HG03520 (cell line): ENCODE measurements at regions not wholly inside any gene's neighbourhood (a gene's known extent, or its start where the extent isn't known, plus 50 kb on each side); places are given as distances from the start of the nearest gene placed in this dataset.
"Not testable (repeated sequence)": the region's sequence is repeated elsewhere in the genome, so short reads cannot be mapped to it uniquely, and the experiment has no call there.

Source experiments
- ATAC-seq: cut with Tn5 transposase; IDR thresholded peaks from one replicate; pipeline ENCODE4 v1.9.1; 2021; ENCODE audit warnings: mild to moderate bottlenecking, moderate library complexity; ENCODE audit not compliant: unreplicated experiment

GRCh38 chr2:58730764-58731487 is 489.8 kb upstream of the FANCL start:
- no peak for ATAC-seq

DNA sequence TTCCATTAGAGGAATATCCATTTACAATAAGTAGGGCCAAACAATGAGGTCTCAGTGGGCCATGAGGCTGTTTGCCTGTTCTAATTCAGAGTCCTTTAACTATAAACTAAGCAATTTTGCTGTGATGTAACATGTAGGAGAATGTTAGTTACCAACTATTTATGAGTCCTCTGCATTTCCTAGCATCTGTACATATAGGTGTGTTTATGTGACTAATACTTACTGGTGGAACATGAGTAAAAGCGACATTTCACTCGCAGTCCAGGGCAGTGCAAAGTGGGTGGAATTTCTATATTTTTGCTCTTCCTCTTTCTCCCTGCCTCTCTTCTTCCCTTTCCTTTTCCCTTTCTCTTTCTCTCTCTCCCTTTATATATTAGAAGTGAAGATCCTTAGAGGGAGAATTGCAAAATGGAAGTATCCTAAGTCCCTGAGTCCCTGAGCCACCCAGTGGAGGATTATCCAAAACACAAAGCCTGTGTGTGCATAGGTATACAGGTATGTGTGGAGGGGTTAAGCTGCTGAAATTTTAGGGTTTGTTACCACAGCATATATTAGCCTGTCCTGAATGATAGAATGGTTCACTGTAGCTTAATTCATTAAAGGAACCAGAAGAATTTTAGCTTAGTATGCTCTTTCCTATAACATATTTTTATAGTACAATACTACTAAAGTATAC is 487.0 kb upstream of the FANCL start:
- no peak for ATAC-seq

DNA sequence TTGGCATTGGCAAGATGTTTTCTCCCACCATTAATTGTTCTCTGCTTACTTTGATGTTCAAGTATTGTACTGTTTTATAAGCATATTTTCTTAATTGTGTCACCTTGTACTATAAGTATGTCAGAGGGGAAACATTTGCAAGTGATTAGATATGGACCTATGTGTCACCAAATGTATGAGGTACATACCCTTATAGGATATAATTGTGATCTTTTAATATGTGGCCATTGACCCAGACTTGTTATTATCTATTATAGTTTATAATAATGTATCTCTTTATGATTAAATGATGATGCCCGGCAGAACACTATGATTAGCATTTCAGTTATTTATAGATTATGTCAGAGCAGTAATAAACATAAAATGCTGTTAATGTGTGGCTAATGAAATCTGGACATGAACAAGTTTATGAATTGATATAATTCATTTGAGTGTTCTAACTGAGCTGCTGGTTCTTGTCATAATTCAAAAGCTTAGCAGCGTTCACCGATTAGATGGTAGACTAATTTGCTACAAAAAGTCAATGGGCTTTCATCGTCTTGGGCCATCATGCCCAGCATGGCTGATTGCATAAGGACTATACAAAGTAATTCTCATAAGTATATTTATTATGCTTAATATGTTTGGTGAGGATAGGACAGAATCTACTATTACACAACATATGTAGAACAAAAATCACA is 480.9 kb upstream of the FANCL start:
- no peak for ATAC-seq

- ATAC-seq, result no peak
Measured at GRCh38 chr2:58720770-58721697, 479.9 kb upstream of the FANCL start.

DNA sequence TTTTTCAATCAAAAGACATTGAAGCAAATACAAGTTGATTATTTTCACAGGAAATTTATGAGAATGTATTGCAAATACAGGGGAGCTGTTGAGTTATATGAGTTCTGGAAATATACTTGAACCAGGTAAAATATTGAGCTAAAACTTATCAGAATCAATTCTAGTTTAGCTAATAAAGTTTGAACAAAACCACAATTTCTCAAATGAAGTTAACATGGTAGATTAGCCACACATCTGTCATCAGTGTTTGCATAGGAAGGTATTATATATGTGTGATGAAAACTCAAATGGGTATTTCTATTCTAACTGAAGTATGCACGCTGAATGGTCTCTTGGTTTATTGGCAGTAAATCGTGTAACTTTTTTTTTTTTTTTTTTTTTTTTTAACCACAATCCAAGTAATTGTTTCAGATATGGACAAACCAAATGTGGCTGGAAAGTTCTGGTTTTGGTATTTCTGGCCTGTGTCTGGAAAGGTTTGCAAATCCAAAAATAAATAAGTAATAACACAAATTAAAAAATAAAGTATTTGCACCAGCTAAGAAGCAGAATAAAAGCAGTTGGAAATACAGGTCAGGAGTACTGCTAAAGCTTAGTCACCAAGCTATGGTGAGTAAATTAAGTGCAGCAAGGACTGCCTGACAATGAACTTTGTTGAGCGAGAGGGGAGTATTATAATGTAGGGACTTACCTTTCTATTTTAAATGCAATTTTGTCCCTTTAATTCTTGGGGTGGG is 479.1 kb upstream of the FANCL start:
- ATAC-seq, result no peak

DNA sequence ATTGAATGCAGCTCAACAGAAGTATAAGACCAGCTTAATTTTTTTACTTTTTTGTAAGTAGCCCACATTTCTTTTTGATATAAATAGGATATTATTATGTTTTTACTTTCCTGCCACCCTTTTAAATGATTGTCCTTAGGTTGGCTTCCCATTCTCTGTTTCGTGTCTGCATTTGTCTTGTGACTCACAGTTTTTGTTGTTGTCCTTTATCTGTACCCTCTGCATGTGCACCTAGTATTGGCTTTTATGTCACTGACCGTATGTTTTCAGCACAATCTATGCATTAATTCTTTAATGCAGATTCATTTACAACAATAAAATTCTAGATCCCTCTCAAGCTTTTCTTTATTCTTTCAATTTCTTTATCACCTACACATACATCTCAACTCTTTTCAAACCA is 474.2 kb upstream of the FANCL start:
- ATAC-seq, result no peak

GRCh38 chr2:58714238-58714637 is 473.1 kb upstream of the FANCL start:
- no peak for ATAC-seq

GRCh38 chr2:58710795-58711279 is 469.7 kb upstream of the FANCL start:
- no peak for ATAC-seq

GRCh38 chr2:58709687-58710354 is 468.7 kb upstream of the FANCL start:
- no peak for ATAC-seq

DNA sequence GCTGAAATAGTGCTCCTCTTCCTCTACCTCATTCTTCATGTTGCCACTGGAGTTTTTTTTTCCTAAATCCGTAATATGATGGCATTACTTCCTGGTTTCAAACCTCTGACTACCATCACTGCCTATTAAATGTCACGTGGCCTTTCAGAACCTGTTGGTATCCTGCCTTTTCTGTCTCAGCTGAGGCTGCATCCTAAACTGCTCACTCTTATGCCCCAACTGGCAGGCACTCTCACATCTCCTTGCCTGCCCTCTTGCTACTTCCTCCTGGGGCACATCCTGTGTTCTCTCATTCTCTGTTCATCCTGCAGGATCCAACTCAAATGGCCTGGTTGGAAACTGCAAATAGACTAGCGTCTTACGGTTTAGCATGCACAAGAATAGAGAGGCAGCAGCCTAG is 468.1 kb upstream of the FANCL start:
- ATAC-seq, result no peak

- no peak for ATAC-seq
Measured at GRCh38 chr2:58708565-58708964, 467.4 kb upstream of the FANCL start.

GRCh38 chr2:58702302-58702885 is 461.3 kb upstream of the FANCL start:
- no peak for ATAC-seq

- ATAC-seq, result peak; percentile 67
Measured at GRCh38 chr2:58701688-58702301, 460.7 kb upstream of the FANCL start.

DNA sequence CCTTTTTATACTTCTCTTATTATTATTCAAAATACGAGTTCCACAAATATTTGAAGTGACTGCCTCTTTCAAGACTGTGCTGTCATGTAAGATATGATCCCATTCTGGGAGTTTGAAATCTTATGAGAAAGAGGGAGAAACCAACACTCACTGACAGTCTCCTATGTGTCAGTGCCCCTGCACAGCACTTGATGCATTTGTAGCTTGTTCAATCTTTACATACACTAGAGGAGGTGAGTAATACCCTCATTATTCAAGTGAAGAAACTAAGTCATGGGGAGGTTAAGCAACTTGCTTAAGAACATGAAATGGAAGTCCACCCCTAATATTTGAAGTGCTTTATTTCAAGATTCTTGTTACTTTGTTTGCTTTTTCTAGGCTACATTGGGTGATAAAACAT is 459.5 kb upstream of the FANCL start:
- ATAC-seq, result no peak

GRCh38 chr2:58699411-58699810 is 458.3 kb upstream of the FANCL start:
- no peak for ATAC-seq

DNA sequence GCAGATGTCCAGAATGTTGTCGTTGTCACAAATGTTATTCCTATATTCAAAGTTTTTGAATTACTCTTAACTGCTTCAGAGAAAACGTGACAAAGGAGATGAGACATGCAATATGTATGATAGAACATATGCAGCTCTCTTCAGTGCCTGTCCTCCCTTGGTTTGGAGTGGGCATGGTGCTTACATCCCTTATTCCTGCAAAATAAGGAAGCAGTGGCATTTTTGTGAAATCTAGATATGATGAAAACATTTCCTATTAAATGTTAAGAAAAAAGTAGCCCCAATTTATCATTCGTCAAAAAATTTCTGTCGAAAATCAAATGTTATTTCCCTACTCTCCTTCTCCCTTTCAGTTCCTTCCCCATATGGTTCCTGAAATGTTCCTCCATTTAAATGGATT is 457.5 kb upstream of the FANCL start:
- no peak for ATAC-seq

DNA sequence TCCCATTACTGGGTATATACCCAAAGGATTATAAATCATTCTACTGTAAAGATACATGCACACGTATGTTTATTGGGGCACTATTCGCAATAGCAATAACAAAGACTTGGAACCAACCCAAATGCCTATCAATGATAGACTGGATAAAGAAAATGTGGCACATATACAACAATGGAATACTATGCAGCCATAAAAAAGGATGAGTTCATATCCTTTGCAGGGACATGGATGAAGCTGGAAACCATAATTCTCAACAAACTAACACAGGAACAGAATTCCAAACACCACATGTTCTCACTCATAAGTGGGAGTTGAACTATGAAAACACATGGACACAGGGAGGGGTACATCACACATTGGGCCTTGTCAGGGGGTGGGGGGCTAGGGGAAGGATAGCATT is 453.0 kb upstream of the FANCL start:
- ATAC-seq, result not testable (repeated sequence)

DNA sequence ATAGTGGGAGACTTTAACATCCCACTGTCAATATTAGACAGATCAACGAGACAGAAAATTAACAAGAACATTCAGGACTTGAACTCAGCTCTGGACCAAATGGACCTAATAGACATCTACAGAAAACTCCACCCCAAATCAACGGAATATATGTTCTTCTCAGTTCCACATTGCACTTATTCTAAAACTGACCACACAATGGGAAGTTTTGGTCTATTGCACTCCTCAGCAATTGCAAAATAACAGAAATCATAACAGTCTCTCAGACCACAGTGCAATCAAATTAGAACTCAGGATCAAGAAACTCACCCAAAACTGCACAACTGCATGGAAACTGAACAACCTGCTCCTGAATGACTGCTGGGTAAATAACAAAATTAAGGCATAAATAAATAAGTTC is 449.9 kb upstream of the FANCL start:
- ATAC-seq, result not testable (repeated sequence)

DNA sequence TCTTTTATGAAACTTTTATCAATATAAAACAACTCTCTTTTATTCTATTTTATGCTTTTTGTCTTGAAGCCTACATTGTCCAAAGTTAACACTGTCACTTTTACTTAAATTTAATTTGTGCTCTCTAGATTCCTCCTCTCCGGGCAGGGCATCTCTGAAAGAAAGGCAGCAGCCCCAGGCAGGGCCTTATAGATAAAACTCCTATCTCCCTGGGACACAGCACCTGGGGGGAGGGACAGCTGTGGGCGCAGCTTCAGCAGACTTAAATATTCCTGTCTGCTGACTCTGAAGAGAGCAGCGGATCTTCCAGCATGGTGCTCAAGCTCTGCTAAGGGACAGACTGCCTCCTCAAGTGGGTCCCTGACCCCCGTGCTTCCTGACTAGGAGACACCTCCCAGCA is 447.7 kb upstream of the FANCL start:
- no peak for ATAC-seq
